ENCODE measurements at regions not wholly inside any gene's neighbourhood (a gene's known extent, or its start where the extent isn't known, plus 50 kb on each side); places are given as distances from the start of the nearest gene placed in this dataset.

GRCh38 chr12:72872996-72873395 is 600.8 kb downstream of the TRHDE start (continued):
- TF ChIP-seq, protein P1, sequence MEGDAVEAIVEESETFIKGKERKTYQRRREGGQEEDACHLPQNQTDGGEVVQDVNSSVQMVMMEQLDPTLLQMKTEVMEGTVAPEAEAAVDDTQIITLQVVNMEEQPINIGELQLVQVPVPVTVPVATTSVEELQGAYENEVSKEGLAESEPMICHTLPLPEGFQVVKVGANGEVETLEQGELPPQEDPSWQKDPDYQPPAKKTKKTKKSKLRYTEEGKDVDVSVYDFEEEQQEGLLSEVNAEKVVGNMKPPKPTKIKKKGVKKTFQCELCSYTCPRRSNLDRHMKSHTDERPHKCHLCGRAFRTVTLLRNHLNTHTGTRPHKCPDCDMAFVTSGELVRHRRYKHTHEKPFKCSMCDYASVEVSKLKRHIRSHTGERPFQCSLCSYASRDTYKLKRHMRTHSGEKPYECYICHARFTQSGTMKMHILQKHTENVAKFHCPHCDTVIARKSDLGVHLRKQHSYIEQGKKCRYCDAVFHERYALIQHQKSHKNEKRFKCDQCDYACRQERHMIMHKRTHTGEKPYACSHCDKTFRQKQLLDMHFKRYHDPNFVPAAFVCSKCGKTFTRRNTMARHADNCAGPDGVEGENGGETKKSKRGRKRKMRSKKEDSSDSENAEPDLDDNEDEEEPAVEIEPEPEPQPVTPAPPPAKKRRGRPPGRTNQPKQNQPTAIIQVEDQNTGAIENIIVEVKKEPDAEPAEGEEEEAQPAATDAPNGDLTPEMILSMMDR (conservative IDR thresholded peaks at IDR 0.05; ENCODE audit: low read depth in 2 of 2) = no peak
- TF ChIP-seq, protein P2, sequence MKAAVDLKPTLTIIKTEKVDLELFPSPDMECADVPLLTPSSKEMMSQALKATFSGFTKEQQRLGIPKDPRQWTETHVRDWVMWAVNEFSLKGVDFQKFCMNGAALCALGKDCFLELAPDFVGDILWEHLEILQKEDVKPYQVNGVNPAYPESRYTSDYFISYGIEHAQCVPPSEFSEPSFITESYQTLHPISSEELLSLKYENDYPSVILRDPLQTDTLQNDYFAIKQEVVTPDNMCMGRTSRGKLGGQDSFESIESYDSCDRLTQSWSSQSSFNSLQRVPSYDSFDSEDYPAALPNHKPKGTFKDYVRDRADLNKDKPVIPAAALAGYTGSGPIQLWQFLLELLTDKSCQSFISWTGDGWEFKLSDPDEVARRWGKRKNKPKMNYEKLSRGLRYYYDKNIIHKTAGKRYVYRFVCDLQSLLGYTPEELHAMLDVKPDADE (IDR thresholded peaks at IDR 0.05) = no peak

- Histone ChIP-seq H3K79me2 (replicated peaks; ENCODE audit: insufficient read depth) (no peaks in the 10 kb centered on the region), H3K27ac (ENCODE audit: low read depth) (no peak overlapping the region), H3K9me2 (ENCODE audit: insufficient read depth) (peaks cover 6% of the 10 kb centered on the region), H3F3A (replicated peaks; ENCODE audit: low read depth) (no peaks in the 10 kb centered on the region), H3K4me3 (no peak overlapping the region), H3K4me1 (ENCODE audit: insufficient read depth) (peaks cover 18% of the 10 kb centered on the region), H2AFZ (no peak overlapping the region), H3K36me3 (ENCODE audit: insufficient read depth) (peaks cover 7% of the 10 kb centered on the region; the same call in 1 of the 2 replicates), H3K27me3 (ENCODE audit: insufficient read depth) (no peaks in the 10 kb centered on the region), H4K20me1 (replicated peaks; ENCODE audit: insufficient read depth) (no peaks in the 10 kb centered on the region), H3K4me2 (no peak overlapping the region)
- H3K36me3 Mint-ChIP-seq (ENCODE audit: low read depth) = peaks cover 24% of the 10 kb centered on the region
- no peak overlapping the region for H3K4me3 Mint-ChIP-seq
- H3K9me3 Mint-ChIP-seq = peaks cover 29% of the 10 kb centered on the region
- TF ChIP-seq CREB1 (CRISPR knock-in tag; IDR thresholded peaks at IDR 0.05; ENCODE audit: low read depth) = no peak
- peaks cover 3% of the 10 kb centered on the region for H3K27me3 Mint-ChIP-seq (ENCODE audit: insufficient read depth, low read depth, poor library complexity)
- no peak for DNase-seq (ENCODE audit: low spot score)
- no peak for ATAC-seq
- H3K4me1 Mint-ChIP-seq = peaks cover 15% of the 10 kb centered on the region
- no peak overlapping the region for H3K27ac Mint-ChIP-seq
Observed at GRCh38 chr12:72876092-72876491, 603.9 kb downstream of the TRHDE start.

- Mint-ChIP-seq H3K27me3 (ENCODE audit: insufficient read depth, low read depth, poor library complexity) (no peaks in the 10 kb centered on the region), H3K36me3 (ENCODE audit: low read depth) (no peaks in the 10 kb centered on the region), H3K9me3 (no peaks in the 10 kb centered on the region), H3K27ac (no peak overlapping the region), H3K4me1 (peaks cover 23% of the 10 kb centered on the region), H3K4me3 (no peak overlapping the region)
- no peak overlapping the region for H3K27ac ChIP-seq (ENCODE audit: low read depth)
- TF ChIP-seq, protein P3, sequence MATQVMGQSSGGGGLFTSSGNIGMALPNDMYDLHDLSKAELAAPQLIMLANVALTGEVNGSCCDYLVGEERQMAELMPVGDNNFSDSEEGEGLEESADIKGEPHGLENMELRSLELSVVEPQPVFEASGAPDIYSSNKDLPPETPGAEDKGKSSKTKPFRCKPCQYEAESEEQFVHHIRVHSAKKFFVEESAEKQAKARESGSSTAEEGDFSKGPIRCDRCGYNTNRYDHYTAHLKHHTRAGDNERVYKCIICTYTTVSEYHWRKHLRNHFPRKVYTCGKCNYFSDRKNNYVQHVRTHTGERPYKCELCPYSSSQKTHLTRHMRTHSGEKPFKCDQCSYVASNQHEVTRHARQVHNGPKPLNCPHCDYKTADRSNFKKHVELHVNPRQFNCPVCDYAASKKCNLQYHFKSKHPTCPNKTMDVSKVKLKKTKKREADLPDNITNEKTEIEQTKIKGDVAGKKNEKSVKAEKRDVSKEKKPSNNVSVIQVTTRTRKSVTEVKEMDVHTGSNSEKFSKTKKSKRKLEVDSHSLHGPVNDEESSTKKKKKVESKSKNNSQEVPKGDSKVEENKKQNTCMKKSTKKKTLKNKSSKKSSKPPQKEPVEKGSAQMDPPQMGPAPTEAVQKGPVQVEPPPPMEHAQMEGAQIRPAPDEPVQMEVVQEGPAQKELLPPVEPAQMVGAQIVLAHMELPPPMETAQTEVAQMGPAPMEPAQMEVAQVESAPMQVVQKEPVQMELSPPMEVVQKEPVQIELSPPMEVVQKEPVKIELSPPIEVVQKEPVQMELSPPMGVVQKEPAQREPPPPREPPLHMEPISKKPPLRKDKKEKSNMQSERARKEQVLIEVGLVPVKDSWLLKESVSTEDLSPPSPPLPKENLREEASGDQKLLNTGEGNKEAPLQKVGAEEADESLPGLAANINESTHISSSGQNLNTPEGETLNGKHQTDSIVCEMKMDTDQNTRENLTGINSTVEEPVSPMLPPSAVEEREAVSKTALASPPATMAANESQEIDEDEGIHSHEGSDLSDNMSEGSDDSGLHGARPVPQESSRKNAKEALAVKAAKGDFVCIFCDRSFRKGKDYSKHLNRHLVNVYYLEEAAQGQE (IDR thresholded peaks at IDR 0.05; ENCODE audit: unreplicated experiment) = no peak
- TF ChIP-seq, protein P2 (IDR thresholded peaks at IDR 0.05) = no peak
- H3K27me3 ChIP-seq (ENCODE audit: insufficient read depth) = no peaks in the 10 kb centered on the region
- no peak overlapping the region for H2AFZ ChIP-seq
- H3K36me3 ChIP-seq (ENCODE audit: insufficient read depth) = no peaks in the 10 kb centered on the region
- peaks cover 28% of the 10 kb centered on the region for H3K4me1 ChIP-seq (ENCODE audit: insufficient read depth)
- H3K4me3 ChIP-seq = no peak overlapping the region
- DNase-seq (ENCODE audit: low spot score) (no peak), ATAC-seq (no peak)
- H3K4me2 ChIP-seq = no peak overlapping the region
- H3K79me2 ChIP-seq (replicated peaks; ENCODE audit: insufficient read depth) = no peaks in the 10 kb centered on the region
- H3F3A ChIP-seq (replicated peaks; ENCODE audit: low read depth) = no peaks in the 10 kb centered on the region
- no peaks in the 10 kb centered on the region for H4K20me1 ChIP-seq (replicated peaks; ENCODE audit: insufficient read depth)
- no peaks in the 10 kb centered on the region for H3K9me2 ChIP-seq (ENCODE audit: insufficient read depth)
Observed at GRCh38 chr12:72888693-72889092, 616.5 kb downstream of the TRHDE start.

Measured in GM23338 (cell line).